A204.1 (cell line): ENCODE measurements at regions not wholly inside any gene's neighbourhood (a gene's known extent, or its start where the extent isn't known, plus 50 kb on each side); places are given as distances from the start of the nearest gene placed in this dataset.

Source experiments
- FAIRE-seq: peaks from 2 replicates; lab custom pipeline; 2012; peaks lifted over from hg19 to GRCh38; lab: Jason Lieb, UNC

- no peak for FAIRE-seq
Observed at GRCh38 chr2:10964052-10964790, 52.5 kb downstream of the KCNF1 start.

GRCh38 chr2:10965241-10965843, 53.6 kb downstream of the KCNF1 start:
- no peak for FAIRE-seq

GRCh38 chr2:10966056-10966455, 54.3 kb downstream of the KCNF1 start:
- FAIRE-seq = no peak

- FAIRE-seq = no peak
Observed at GRCh38 chr2:10966741-10967140, 55.0 kb downstream of the KCNF1 start.

GRCh38 chr2:10968176-10968575, 56.4 kb downstream of the KCNF1 start:
- no peak for FAIRE-seq

GRCh38 chr2:10970666-10971065, 58.9 kb downstream of the KCNF1 start:
- FAIRE-seq = no peak

GRCh38 chr2:10971161-10971887, 59.6 kb downstream of the KCNF1 start:
- no peak for FAIRE-seq

- FAIRE-seq = no peak
Observed at GRCh38 chr2:10971888-10972260, 60.1 kb downstream of the KCNF1 start.

- FAIRE-seq = no peak
Observed at GRCh38 chr2:10972683-10973433, 61.1 kb downstream of the KCNF1 start.

GRCh38 chr2:10973766-10974165, 62.0 kb downstream of the KCNF1 start:
- FAIRE-seq = no peak

- FAIRE-seq = no peak
Observed at GRCh38 chr2:10977003-10977402, 65.3 kb downstream of the KCNF1 start.

- FAIRE-seq = no peak
Observed at GRCh38 chr2:10977621-10978020, 65.9 kb downstream of the KCNF1 start.

- no peak for FAIRE-seq
Observed at GRCh38 chr2:10978090-10978670, 66.4 kb downstream of the KCNF1 start.

GRCh38 chr2:10980071-10980470, 68.3 kb downstream of the KCNF1 start:
- no peak for FAIRE-seq

- FAIRE-seq = no peak
Observed at GRCh38 chr2:10980886-10981425, 69.2 kb downstream of the KCNF1 start.

- no peak for FAIRE-seq
Observed at GRCh38 chr2:10981451-10981850, 69.7 kb downstream of the KCNF1 start.

GRCh38 chr2:10981941-10982431, 70.3 kb downstream of the KCNF1 start:
- no peak for FAIRE-seq

GRCh38 chr2:10982931-10983701, 71.4 kb downstream of the KCNF1 start:
- no peak for FAIRE-seq

- no peak for FAIRE-seq
Observed at GRCh38 chr2:10983711-10984110, 72.0 kb downstream of the KCNF1 start.

GRCh38 chr2:10984418-10985135, 72.8 kb downstream of the KCNF1 start:
- FAIRE-seq = no peak
